ENCODE measurements at regions not wholly inside any gene's neighbourhood (a gene's known extent, or its start where the extent isn't known, plus 50 kb on each side); places are given as distances from the start of the nearest gene placed in this dataset.
"Not testable (repeated sequence)": the region's sequence is repeated elsewhere in the genome, so short reads cannot be mapped to it uniquely, and the experiment has no call there.

- Mint-ChIP-seq H3K4me1 (peaks cover 15% of the 10 kb centered on the region), H3K36me3 (ENCODE audit: low read depth) (no peaks in the 10 kb centered on the region), H3K4me3 (no peak overlapping the region), H3K9me3 (no peaks in the 10 kb centered on the region), H3K27me3 (peaks cover 11% of the 10 kb centered on the region), H3K27ac (no peak overlapping the region)
- ATAC-seq (replicated peaks) = no peak
Observed at GRCh38 chr15:59923508-59923907, 80.6 kb upstream of the FOXB1 start.

DNA sequence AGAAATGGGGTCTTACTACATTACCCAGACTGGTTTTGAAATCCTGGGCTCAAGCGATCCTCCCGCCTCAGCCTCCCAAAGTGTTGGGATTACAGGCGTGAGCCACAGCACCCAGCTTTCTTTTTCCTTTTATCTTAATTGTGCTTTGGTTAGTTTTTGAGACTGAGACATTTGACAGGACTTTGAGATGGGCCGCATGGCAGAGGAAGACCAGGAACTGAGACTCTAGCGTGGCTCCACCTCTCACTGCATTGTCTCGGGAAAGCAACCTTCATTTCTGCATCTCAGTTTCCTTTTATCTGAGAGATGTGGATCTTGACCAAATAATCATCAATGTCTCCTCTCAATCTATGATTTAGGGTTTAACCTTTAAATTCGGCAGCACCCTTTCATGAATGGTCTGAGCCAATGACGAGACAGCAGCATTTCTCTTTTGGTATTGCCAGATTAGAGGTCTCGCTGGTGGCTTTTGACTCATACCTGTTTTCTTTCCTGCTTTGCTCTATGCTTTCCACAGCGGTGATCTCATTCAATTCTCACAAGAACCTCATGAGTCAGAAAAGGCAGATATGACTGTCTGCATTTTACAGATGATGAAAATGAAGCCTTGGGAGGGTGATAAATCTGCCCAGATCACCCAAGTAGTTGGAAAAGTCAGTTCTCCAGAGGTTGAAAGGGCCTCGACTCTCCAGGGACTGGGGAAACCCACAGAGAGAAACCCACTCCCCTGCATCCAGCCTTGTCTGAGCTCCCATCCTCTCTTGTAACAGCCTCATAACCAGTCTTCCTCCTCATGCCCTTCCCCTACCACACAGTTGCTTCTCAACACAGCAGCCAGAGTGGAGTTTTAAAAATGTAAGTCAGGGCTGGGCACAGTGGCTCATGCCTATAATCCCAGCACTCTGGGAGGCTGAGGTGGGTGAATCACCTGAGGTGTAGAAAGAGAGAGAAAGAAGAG, 84.8 kb upstream of the FOXB1 start:
- H3K9me3 Mint-ChIP-seq = no peaks in the 10 kb centered on the region
- peak; percentile 89 for ATAC-seq (replicated peaks)
- H3K4me3 Mint-ChIP-seq = peak overlapping the region; percentile 83
- peaks cover 21% of the 10 kb centered on the region for H3K4me1 Mint-ChIP-seq
- H3K36me3 Mint-ChIP-seq (ENCODE audit: low read depth) = no peaks in the 10 kb centered on the region
- peaks cover 6% of the 10 kb centered on the region for H3K27me3 Mint-ChIP-seq
- peak overlapping the region; percentile 97 for H3K27ac Mint-ChIP-seq

DNA sequence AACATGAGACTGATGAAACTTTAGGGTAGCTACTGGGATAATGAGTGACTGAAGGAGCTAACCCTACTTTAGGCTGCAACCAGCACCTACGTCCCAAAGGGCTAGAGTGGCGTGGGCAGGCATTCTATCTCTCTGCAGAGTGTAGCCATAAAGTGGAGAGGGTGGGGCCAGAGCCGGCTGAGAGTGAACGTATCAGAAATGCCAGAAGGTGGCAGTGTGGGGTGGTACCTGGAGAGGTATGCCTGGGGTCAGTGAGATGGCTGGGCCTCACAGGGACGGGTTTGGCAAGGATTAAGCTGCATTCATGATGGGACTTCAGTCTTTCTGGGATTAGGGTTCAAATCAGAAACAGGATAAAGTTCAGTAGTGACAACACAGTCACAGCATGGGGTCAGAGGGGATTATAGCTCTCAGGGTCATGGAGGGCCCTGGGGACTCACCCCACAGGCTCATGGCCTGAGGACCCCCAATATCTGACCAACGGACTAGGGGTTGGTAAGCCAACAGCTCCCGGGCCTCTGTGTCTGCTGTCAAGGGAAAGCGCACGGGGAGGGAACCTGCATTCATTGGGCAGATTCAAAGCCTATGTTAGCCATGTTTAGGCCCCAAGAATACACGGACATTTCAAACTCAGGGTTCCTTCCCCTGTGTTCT, 86.5 kb upstream of the FOXB1 start:
- no peaks in the 10 kb centered on the region for H3K36me3 Mint-ChIP-seq (ENCODE audit: low read depth)
- ATAC-seq (replicated peaks) = peak; percentile 48
- no peaks in the 10 kb centered on the region for H3K9me3 Mint-ChIP-seq
- H3K4me1 Mint-ChIP-seq = peaks cover 21% of the 10 kb centered on the region
- peaks cover 6% of the 10 kb centered on the region for H3K27me3 Mint-ChIP-seq
- H3K27ac Mint-ChIP-seq = peak overlapping the region; percentile 34
- peak overlapping the region; percentile 7 for H3K4me3 Mint-ChIP-seq

GRCh38 chr15:59906046-59906445, 98.1 kb upstream of the FOXB1 start:
- ATAC-seq (replicated peaks) = no peak
- Mint-ChIP-seq H3K4me1 (no peaks in the 10 kb centered on the region), H3K27me3 (peaks cover 28% of the 10 kb centered on the region), H3K27ac (no peak overlapping the region), H3K9me3 (no peaks in the 10 kb centered on the region), H3K4me3 (no peak overlapping the region), H3K36me3 (ENCODE audit: low read depth) (no peaks in the 10 kb centered on the region)

- no peak for ATAC-seq (replicated peaks)
- H3K27ac Mint-ChIP-seq = no peak overlapping the region
- no peaks in the 10 kb centered on the region for H3K36me3 Mint-ChIP-seq (ENCODE audit: low read depth)
- no peak overlapping the region for H3K4me3 Mint-ChIP-seq
- no peaks in the 10 kb centered on the region for H3K9me3 Mint-ChIP-seq
- no peaks in the 10 kb centered on the region for H3K4me1 Mint-ChIP-seq
- peaks cover 25% of the 10 kb centered on the region for H3K27me3 Mint-ChIP-seq
Observed at GRCh38 chr15:59905176-59905575, 98.9 kb upstream of the FOXB1 start.

DNA sequence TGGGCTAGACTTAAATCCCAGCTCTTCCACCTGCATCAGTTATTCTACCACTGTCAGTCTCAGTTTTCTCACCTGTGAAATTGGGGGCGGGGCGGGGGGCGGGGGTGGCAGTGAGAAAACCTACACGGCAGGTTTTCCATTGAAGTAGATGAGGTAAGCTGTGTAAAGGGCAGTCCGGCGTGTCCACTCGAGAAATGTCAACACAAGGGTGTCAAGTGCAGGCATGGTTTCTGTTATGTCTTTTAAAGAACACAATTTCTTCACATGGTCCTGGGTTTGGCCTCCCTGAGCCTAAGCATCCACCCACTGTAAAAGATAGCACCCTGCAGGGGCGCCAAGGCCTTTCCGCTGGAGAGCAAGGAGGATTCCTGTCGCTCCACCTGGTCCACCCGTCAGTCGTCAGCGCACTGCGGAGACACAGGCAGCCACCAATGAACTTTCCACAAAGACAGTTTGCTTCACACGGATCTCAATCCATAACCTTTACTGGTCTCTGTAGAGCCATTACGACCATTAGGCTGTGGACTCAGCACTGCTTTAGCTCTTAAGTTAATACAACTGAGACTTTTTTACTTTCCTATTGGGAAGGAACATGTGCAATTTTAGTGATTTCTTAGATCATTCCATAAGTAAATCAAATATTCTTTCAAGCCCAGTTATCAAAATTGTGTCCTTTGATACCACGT, 99.5 kb upstream of the FOXB1 start:
- Mint-ChIP-seq H3K36me3 (ENCODE audit: low read depth) (no peaks in the 10 kb centered on the region), H3K27me3 (peaks cover 25% of the 10 kb centered on the region), H3K27ac (no peak overlapping the region), H3K4me3 (no peak overlapping the region), H3K4me1 (no peaks in the 10 kb centered on the region), H3K9me3 (no peaks in the 10 kb centered on the region)
- ATAC-seq (replicated peaks) = no peak

- Mint-ChIP-seq H3K4me1 (no peaks in the 10 kb centered on the region), H3K27ac (no peak overlapping the region), H3K36me3 (ENCODE audit: low read depth) (no peaks in the 10 kb centered on the region), H3K4me3 (no peak overlapping the region), H3K9me3 (peaks cover 4% of the 10 kb centered on the region), H3K27me3 (peaks cover 5% of the 10 kb centered on the region)
- no peak for ATAC-seq (replicated peaks)
Observed at GRCh38 chr15:59896663-59897074, 107.4 kb upstream of the FOXB1 start.

- H3K36me3 Mint-ChIP-seq (ENCODE audit: low read depth) = no peaks in the 10 kb centered on the region
- ATAC-seq (replicated peaks) = no peak
- no peak overlapping the region for H3K4me3 Mint-ChIP-seq
- no peak overlapping the region for H3K27ac Mint-ChIP-seq
- no peaks in the 10 kb centered on the region for H3K4me1 Mint-ChIP-seq
- peaks cover 4% of the 10 kb centered on the region for H3K9me3 Mint-ChIP-seq
- H3K27me3 Mint-ChIP-seq = peaks cover 10% of the 10 kb centered on the region
Observed at GRCh38 chr15:59894835-59895234, 109.3 kb upstream of the FOXB1 start.

DNA sequence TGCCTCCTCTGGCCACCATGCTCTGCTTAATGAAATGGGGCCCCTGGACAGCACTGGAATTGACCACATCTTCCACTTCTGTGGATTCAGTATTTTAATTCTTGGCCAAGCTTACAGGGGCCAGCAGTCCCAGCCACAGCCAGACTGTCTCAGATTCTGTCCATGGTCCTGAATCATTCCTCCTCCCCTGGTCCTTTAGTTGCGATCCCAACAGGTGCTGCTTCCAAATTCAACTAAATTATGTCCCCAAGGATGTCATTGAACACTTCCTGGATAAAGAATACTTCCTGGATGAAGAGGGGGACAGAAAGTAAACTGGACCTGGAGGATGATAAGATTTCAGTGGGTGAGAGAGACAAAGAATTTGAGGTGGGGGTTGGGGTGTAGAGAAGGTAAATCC, 111.1 kb upstream of the FOXB1 start:
- Mint-ChIP-seq H3K27me3 (peaks cover 10% of the 10 kb centered on the region), H3K27ac (no peak overlapping the region), H3K36me3 (ENCODE audit: low read depth) (no peaks in the 10 kb centered on the region), H3K4me3 (no peak overlapping the region), H3K4me1 (no peaks in the 10 kb centered on the region), H3K9me3 (peaks cover 4% of the 10 kb centered on the region)
- ATAC-seq (replicated peaks) = no peak

DNA sequence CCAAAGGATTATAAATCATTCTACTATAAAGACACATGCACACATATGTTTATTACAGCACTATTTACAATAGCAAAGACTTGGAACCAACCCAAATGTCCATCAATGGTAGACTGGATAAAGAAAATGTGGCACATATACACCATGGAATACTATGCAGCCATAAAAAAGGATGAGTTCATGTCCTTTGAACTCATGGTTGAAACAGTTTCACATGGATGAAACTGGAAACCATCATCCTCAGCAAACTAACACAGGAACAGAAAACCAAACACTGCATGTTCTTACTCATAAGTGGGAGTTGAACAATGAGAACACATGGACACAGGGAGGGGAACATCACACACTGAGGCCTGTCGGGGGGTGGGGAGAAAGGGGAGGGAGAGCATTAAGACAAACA, 116.2 kb upstream of the FOXB1 start:
- not testable (repeated sequence) for H3K9me3 Mint-ChIP-seq; H3K36me3 Mint-ChIP-seq (ENCODE audit: low read depth); ATAC-seq (replicated peaks); H3K4me3 Mint-ChIP-seq; H3K27ac Mint-ChIP-seq; H3K4me1 Mint-ChIP-seq
- peaks cover 20% of the 10 kb centered on the region for H3K27me3 Mint-ChIP-seq

- no peak overlapping the region for H3K27ac Mint-ChIP-seq
Observed at GRCh38 chr15:59887211-59887610, 116.9 kb upstream of the FOXB1 start.

GRCh38 chr15:59886441-59886840, 117.7 kb upstream of the FOXB1 start:
- no peak for ATAC-seq (replicated peaks)

More at GRCh38 chr15:59887211-59887610, 116.9 kb upstream of the FOXB1 start:
- no peak for ATAC-seq (replicated peaks)
- Mint-ChIP-seq H3K4me1 (no peaks in the 10 kb centered on the region), H3K27me3 (peaks cover 16% of the 10 kb centered on the region), H3K36me3 (ENCODE audit: low read depth) (no peaks in the 10 kb centered on the region), H3K4me3 (no peak overlapping the region), H3K9me3 (no peaks in the 10 kb centered on the region)

DNA sequence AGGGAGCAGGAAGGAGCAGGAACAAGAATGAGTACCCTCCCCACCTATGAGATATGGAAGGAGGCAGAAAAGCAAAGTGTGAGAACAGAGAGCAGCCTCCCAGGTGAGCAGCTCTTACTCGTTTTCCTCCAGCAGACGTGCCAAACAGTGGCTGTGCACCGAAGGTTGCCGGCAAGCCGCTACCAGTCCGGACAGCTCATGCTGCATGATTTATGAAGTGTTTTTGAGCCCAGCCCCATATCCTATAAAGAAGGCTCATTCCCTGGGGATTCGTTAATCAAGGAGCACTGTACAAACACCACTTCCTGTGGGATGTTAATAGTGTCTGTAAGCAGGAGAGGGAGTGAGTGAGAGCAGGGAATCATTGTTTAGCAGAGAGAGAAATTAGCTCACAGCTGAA, 118.3 kb upstream of the FOXB1 start:
- H3K27ac Mint-ChIP-seq = no peak overlapping the region
- ATAC-seq (replicated peaks) = no peak
- no peaks in the 10 kb centered on the region for H3K4me1 Mint-ChIP-seq
- peaks cover 10% of the 10 kb centered on the region for H3K27me3 Mint-ChIP-seq
- H3K36me3 Mint-ChIP-seq (ENCODE audit: low read depth) = no peaks in the 10 kb centered on the region
- no peak overlapping the region for H3K4me3 Mint-ChIP-seq
- H3K9me3 Mint-ChIP-seq = no peaks in the 10 kb centered on the region

More at GRCh38 chr15:59886441-59886840, 117.7 kb upstream of the FOXB1 start:
- H3K36me3 Mint-ChIP-seq (ENCODE audit: low read depth) = no peaks in the 10 kb centered on the region
- no peaks in the 10 kb centered on the region for H3K9me3 Mint-ChIP-seq
- no peaks in the 10 kb centered on the region for H3K4me1 Mint-ChIP-seq
- no peak overlapping the region for H3K27ac Mint-ChIP-seq
- peaks cover 15% of the 10 kb centered on the region for H3K27me3 Mint-ChIP-seq
- no peak overlapping the region for H3K4me3 Mint-ChIP-seq

DNA sequence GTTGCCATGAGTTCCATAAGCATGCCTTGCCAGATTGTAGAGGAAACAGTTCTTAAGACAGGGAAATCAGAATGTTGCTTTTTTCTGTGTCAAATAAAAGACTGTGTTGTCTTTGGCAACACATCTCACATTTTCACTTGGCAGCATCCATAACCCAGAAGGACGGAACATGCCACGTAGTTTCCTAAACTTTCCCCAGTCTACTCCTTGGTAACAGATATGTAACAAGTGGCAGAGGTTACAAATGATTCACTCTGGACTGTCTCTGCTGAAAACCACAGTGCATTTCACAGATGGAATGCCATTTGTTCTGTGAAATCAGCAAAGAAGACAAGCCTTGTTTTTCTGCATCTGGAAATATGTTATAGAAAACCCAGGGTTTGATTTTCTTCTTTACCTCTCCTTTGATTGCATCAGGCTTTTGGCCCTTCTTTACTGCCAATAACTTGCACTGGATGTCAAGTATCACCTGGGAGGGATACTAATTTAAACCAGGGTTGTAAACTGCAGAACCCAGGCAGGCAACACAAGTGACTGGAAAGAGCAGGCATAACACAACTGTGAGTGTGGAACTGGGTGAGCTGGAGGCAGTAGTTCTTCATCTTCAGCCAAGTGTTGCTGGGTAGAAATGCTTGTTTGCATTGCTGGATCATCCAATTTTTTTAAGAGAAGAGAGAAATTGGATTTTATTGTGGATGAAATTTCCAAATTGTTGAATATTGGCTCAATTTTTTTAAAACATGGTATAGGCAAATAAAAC, 124.4 kb upstream of the FOXB1 start:
- no peak for ATAC-seq (replicated peaks)
- H3K27ac Mint-ChIP-seq = no peak overlapping the region
- H3K9me3 Mint-ChIP-seq = no peaks in the 10 kb centered on the region
- peaks cover 16% of the 10 kb centered on the region for H3K27me3 Mint-ChIP-seq
- H3K36me3 Mint-ChIP-seq (ENCODE audit: low read depth) = no peaks in the 10 kb centered on the region
- H3K4me3 Mint-ChIP-seq = no peak overlapping the region
- H3K4me1 Mint-ChIP-seq = no peaks in the 10 kb centered on the region
